Transverse colon (tissue), 3 donors: ENCODE measurements at regions not wholly inside any gene's neighbourhood (a gene's known extent, or its start where the extent isn't known, plus 50 kb on each side); places are given as distances from the start of the nearest gene placed in this dataset.

Experiments
- POLR2A ChIP-seq: fragments of 450-650 bp; IDR thresholded peaks from one replicate; pipeline ENCODE4 v1.6.1; 2016; ENCODE audit warnings: antibody characterized with exemption, mild to moderate bottlenecking, moderate library complexity
- TF ChIP-seq, protein P1 (sequence below), 5 experiments: fragments of 200-600 bp in 3 of 5; fragments of 450-650 bp in 2 of 5; sonication (generic) in 3 of 5; IDR thresholded peaks; 1 replicate in 2 of 5; 2 replicates in 3 of 5; pipeline ENCODE4 v1.5.1; 2016 to 2017; ENCODE audit warnings: antibody characterized with exemption in 5 of 5, inconsistent platforms in 3 of 5, mild to moderate bottlenecking in 2 of 5, moderate library complexity in 1 of 5

DNA sequence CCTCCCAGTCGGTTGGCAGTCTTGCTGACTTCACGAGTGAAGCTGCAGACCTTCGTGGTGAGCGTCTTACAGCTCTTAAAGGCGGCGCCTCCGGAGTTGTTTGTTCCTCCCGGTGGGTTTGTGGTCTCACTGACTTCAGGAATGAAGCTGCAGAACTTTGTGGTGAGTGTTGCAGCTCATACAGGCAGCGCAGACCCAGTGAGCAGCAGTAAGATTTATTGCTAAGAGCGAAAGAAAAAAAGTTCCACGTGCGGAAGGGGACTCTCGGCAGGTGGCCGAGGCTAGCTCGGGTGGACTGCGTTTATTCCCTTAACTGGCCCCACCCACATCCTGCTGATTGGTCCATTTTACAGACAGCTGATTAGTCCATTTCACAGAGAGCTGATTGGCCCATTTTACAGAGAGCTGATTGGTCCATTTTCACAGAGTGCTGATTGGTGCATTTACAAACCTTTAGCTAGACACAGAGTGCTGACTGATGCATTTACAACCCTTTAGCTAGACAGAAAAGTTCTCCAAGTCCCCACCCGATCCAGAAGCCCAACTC lies 240.3 kb downstream of the LRATD1 start:
- TF ChIP-seq, protein P1, sequence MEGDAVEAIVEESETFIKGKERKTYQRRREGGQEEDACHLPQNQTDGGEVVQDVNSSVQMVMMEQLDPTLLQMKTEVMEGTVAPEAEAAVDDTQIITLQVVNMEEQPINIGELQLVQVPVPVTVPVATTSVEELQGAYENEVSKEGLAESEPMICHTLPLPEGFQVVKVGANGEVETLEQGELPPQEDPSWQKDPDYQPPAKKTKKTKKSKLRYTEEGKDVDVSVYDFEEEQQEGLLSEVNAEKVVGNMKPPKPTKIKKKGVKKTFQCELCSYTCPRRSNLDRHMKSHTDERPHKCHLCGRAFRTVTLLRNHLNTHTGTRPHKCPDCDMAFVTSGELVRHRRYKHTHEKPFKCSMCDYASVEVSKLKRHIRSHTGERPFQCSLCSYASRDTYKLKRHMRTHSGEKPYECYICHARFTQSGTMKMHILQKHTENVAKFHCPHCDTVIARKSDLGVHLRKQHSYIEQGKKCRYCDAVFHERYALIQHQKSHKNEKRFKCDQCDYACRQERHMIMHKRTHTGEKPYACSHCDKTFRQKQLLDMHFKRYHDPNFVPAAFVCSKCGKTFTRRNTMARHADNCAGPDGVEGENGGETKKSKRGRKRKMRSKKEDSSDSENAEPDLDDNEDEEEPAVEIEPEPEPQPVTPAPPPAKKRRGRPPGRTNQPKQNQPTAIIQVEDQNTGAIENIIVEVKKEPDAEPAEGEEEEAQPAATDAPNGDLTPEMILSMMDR (IDR thresholded peaks at IDR 0.05), result no peak
- no peak for TF ChIP-seq POLR2A
